ENCODE measurements at regions not wholly inside any gene's neighbourhood (a gene's known extent, or its start where the extent isn't known, plus 50 kb on each side); places are given as distances from the start of the nearest gene placed in this dataset.
A peak's percentile ranks its signal among the peaks of the same experiment; 100 is the strongest.
"Not testable (repeated sequence)": the region's sequence is repeated elsewhere in the genome, so short reads cannot be mapped to it uniquely, and the experiment has no call there.

GRCh38 chr1:219726480-219727272 lies 113.8 kb upstream of the ZC3H11B start:
- DNase-seq (ENCODE audit: low read depth, low spot score) = no peak

- DNase-seq (ENCODE audit: low read depth, low spot score) = no peak
These were observed 111.5 kb upstream of the ZC3H11B start for GRCh38 chr1:219724440-219724839.

GRCh38 chr1:219717536-219717935 lies 104.6 kb upstream of the ZC3H11B start:
- no peak for DNase-seq (ENCODE audit: low read depth, low spot score)

- no peak for DNase-seq (ENCODE audit: low read depth, low spot score)
These were observed 103.8 kb upstream of the ZC3H11B start for GRCh38 chr1:219716611-219717114.

- no peak for DNase-seq (ENCODE audit: low read depth, low spot score)
These were observed 101.1 kb upstream of the ZC3H11B start for GRCh38 chr1:219713981-219714381.

- DNase-seq (ENCODE audit: low read depth, low spot score) = no peak
These were observed 99.6 kb upstream of the ZC3H11B start for GRCh38 chr1:219712506-219712905.

GRCh38 chr1:219710529-219711194 lies 97.8 kb upstream of the ZC3H11B start:
- DNase-seq (ENCODE audit: low read depth, low spot score) = no peak

- no peak for DNase-seq (ENCODE audit: low read depth, low spot score)
These were observed 96.1 kb upstream of the ZC3H11B start for GRCh38 chr1:219708919-219709543.

- not testable (repeated sequence) for DNase-seq (ENCODE audit: low read depth, low spot score)
These were observed 95.0 kb upstream of the ZC3H11B start for GRCh38 chr1:219707885-219708284.

- not testable (repeated sequence) for DNase-seq (ENCODE audit: low read depth, low spot score)
These were observed 91.4 kb upstream of the ZC3H11B start for GRCh38 chr1:219704331-219704730.

GRCh38 chr1:219703368-219703639 lies 90.4 kb upstream of the ZC3H11B start:
- DNase-seq (ENCODE audit: low read depth, low spot score) = no peak

- no peak for DNase-seq (ENCODE audit: low read depth, low spot score)
These were observed 88.6 kb upstream of the ZC3H11B start for GRCh38 chr1:219701476-219701875.

- no peak for DNase-seq (ENCODE audit: low read depth, low spot score)
These were observed 87.0 kb upstream of the ZC3H11B start for GRCh38 chr1:219699870-219700269.

GRCh38 chr1:219697682-219698081 lies 84.8 kb upstream of the ZC3H11B start:
- no peak for DNase-seq (ENCODE audit: low read depth, low spot score)

- no peak for DNase-seq (ENCODE audit: low read depth, low spot score)
These were observed 80.1 kb upstream of the ZC3H11B start for GRCh38 chr1:219692981-219693380.

- no peak for DNase-seq (ENCODE audit: low read depth, low spot score)
These were observed 76.9 kb upstream of the ZC3H11B start for GRCh38 chr1:219689774-219690173.

GRCh38 chr1:219687779-219688178 lies 74.9 kb upstream of the ZC3H11B start:
- DNase-seq (ENCODE audit: low read depth, low spot score) = no peak

- no peak for DNase-seq (ENCODE audit: low read depth, low spot score)
These were observed 73.3 kb upstream of the ZC3H11B start for GRCh38 chr1:219686171-219686570.

- DNase-seq (ENCODE audit: low read depth, low spot score) = no peak
These were observed 69.9 kb upstream of the ZC3H11B start for GRCh38 chr1:219682788-219683187.

- DNase-seq (ENCODE audit: low read depth, low spot score) = no peak
These were observed 69.0 kb upstream of the ZC3H11B start for GRCh38 chr1:219681876-219682275.

- peak; percentile 28 for DNase-seq (ENCODE audit: low read depth, low spot score)
These were observed 63.3 kb upstream of the ZC3H11B start for GRCh38 chr1:219676012-219676765.
